CD14-positive monocyte (primary cell): ENCODE measurements at regions not wholly inside any gene's neighbourhood (a gene's known extent, or its start where the extent isn't known, plus 50 kb on each side); places are given as distances from the start of the nearest gene placed in this dataset.

Experiments used
- DNase-seq, 3 donors: peaks; one replicate each; pipeline ENCODE4 v3.0.0-alpha.2; 2011 to 2022
- H2AFZ ChIP-seq: 2 replicates; pipeline ENCODE4 v1.6.0; 2012; ENCODE audit warnings: mild to moderate bottlenecking, low read depth, low read length, inconsistent platforms; ENCODE audit not compliant: insufficient read depth, poor library complexity, severe bottlenecking
- H3K27ac ChIP-seq, 2 donors: 1 replicate in 1 of 2; 2 replicates in 1 of 2; pipeline ENCODE4 v1.5.1; 2012 to 2013; ENCODE audit warnings: low read length in 2 of 2, control low read depth in 1 of 2, inconsistent platforms in 1 of 2, low read depth in 1 of 2, mild to moderate bottlenecking in 1 of 2
- H3K27me3 ChIP-seq, 2 donors: one replicate each; pipeline versions ENCODE4 v1.6.0 to v1.6.1; 2011 to 2013; ENCODE audit warnings: low read length in 2 of 2; ENCODE audit not compliant: control insufficient read depth in 2 of 2, insufficient read depth in 2 of 2
- H3K36me3 ChIP-seq, 2 donors: replicated peaks in 1 of 2; 1 replicate in 1 of 2; 2 replicates in 1 of 2; pipeline versions ENCODE4 v1.5.1 to v1.6.1; 2012 to 2013; ENCODE audit warnings: low read length in 2 of 2, control low read depth in 1 of 2, inconsistent platforms in 1 of 2, mild to moderate bottlenecking in 1 of 2; ENCODE audit not compliant: insufficient read depth in 2 of 2, control insufficient read depth in 1 of 2
- H3K4me1 ChIP-seq, 2 donors: 1 replicate in 1 of 2; 2 replicates in 1 of 2; pipeline versions ENCODE4 v1.5.1 to v1.6.1; 2012 to 2013; ENCODE audit warnings: low read length in 2 of 2, control low read depth in 1 of 2, inconsistent platforms in 1 of 2, mild to moderate bottlenecking in 1 of 2, moderate library complexity in 1 of 2; ENCODE audit not compliant: insufficient read depth in 2 of 2, control insufficient read depth in 1 of 2
- H3K4me2 ChIP-seq: replicated peaks from 2 replicates; pipeline ENCODE3; 2012; ENCODE audit warnings: low read length, moderate library complexity, mild to moderate bottlenecking; ENCODE audit not compliant: poor library complexity, severe bottlenecking; ENCODE audit errors: extremely low read depth
- H3K4me3 ChIP-seq, 3 experiments: fragments of 200-600 bp in 1 of 3; sonication (generic) in 1 of 3; replicated peaks in 1 of 3; 1 replicate in 2 of 3; 2 replicates in 1 of 3; pipeline ENCODE4 v1.5.1; 2011 to 2013; ENCODE audit warnings: low read length in 3 of 3, mild to moderate bottlenecking in 3 of 3, control low read depth in 2 of 3, low read depth in 2 of 3, inconsistent platforms in 1 of 3, moderate library complexity in 1 of 3
- H3K79me2 ChIP-seq: 2 replicates; pipeline ENCODE4 v1.6.0; 2012; ENCODE audit warnings: mild to moderate bottlenecking, control low read depth, inconsistent platforms, low read length, moderate library complexity; ENCODE audit not compliant: insufficient read depth
- H3K9ac ChIP-seq: 2 replicates; pipeline ENCODE4 v1.6.0; 2017; ENCODE audit warnings: low read length, mild to moderate bottlenecking; ENCODE audit not compliant: insufficient read depth, poor library complexity, severe bottlenecking
- H3K9me3 ChIP-seq, 2 donors: replicated peaks in 1 of 2; 1 replicate in 1 of 2; 2 replicates in 1 of 2; pipeline versions ENCODE4 v1.5.1 to v1.6.1; 2012 to 2013; ENCODE audit warnings: low read length in 2 of 2, control low read depth in 1 of 2; ENCODE audit not compliant: control insufficient read depth in 1 of 2, insufficient read depth in 1 of 2
- H4K20me1 ChIP-seq: 2 replicates; pipeline ENCODE4 v1.6.0; 2012; ENCODE audit warnings: mild to moderate bottlenecking, low read length, control low read depth, moderate library complexity; ENCODE audit not compliant: insufficient read depth
- H3K27ac Mint-ChIP-seq, 7 donors: one replicate each; pipeline ENCODE4 v1.8.0; 2020; ENCODE audit warnings: mild to moderate bottlenecking in 7 of 7, mixed read lengths in 7 of 7, moderate library complexity in 6 of 7, inconsistent platforms in 2 of 7
- H3K27me3 Mint-ChIP-seq, 3 donors: one replicate each; pipeline ENCODE4 v1.8.0; 2021 to 2022; ENCODE audit warnings: low read depth in 3 of 3, mild to moderate bottlenecking in 3 of 3, mixed read lengths in 3 of 3, moderate library complexity in 3 of 3, inconsistent platforms in 1 of 3
- H3K36me3 Mint-ChIP-seq, 2 donors: one replicate each; pipeline ENCODE4 v1.8.0; 2020; ENCODE audit warnings: mixed read lengths in 2 of 2, inconsistent platforms in 1 of 2, mild to moderate bottlenecking in 1 of 2
- H3K4me1 Mint-ChIP-seq: one replicate; pipeline ENCODE4 v1.8.0; 2020; ENCODE audit warnings: mild to moderate bottlenecking, mixed read lengths
- H3K4me3 Mint-ChIP-seq, 2 donors: one replicate each; pipeline ENCODE4 v1.8.0; 2020; ENCODE audit warnings: mild to moderate bottlenecking in 2 of 2, mixed read lengths in 2 of 2, moderate library complexity in 1 of 2
- H3K9me3 Mint-ChIP-seq, 7 donors: one replicate each; pipeline ENCODE4 v1.8.0; 2020 to 2022; ENCODE audit warnings: mixed read lengths in 7 of 7, mild to moderate bottlenecking in 6 of 7, moderate library complexity in 6 of 7, inconsistent platforms in 2 of 7
- WGBS: methylation state at CpG from one replicate; pipeline ENCODE4 v1.1.5; 2013; ENCODE audit warnings: missing lambda C conversion rate; ENCODE audit not compliant: insufficient coverage; 5-methylcytosine and 5-hydroxymethylcytosine counted together
- intact Hi-C, 2 donors: fragments of 100-400 bp; cut with micrococcal nuclease; formaldehyde crosslinking; loops; one replicate each; pipeline versions ENCODE4 v1.15.0 to v1.15.1; 2023
- TF ChIP-seq, protein P1 (sequence below): fragments of 200-600 bp; IDR thresholded peaks from one replicate; pipeline ENCODE4 v1.8.0; 2022; ENCODE audit warnings: antibody characterized with exemption, mild to moderate bottlenecking

DNA sequence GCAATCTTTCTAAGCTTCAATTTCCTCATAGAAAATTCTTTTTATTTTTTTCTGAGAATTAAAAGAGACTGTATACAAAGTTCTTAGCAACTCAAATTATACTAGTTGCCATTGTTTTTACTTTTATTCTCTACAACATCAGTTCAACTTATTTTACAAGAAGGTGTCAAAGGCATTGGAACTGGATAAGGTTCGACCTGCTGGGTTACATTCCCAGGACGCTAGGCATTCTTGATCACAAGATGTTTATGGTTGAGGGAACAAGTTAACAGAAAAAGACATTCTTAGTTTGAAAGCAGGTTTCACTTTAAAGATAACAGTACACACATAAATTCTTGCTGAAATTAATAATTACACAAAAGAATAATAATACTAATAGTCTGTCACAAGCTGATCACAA is 163.5 kb upstream of the SNX2 start:
- WGBS: no CpG with 5 or more reads among the region's 2 CpGs
- Histone ChIP-seq H3K79me2 (no peaks in the 10 kb centered on the region), H3K27ac (no peak overlapping the region), H3K9me3 (no peaks in the 10 kb centered on the region), H3K27me3 (no peaks in the 10 kb centered on the region), H3K9ac (no peak overlapping the region), H3K36me3 (no peaks in the 10 kb centered on the region), H2AFZ (no peak overlapping the region), H4K20me1 (no peaks in the 10 kb centered on the region), H3K4me1 (no peaks in the 10 kb centered on the region), H3K4me3 (no peak overlapping the region), H3K4me2 (no peak overlapping the region)
- H3K9me3 Mint-ChIP-seq: peaks cover 0 to 5% (median 3%) of the 10 kb centered on the region in 7 donors
- intact Hi-C loops: no loop called here
- H3K27me3 Mint-ChIP-seq: peaks cover 0 to 1% (median 0%) of the 10 kb centered on the region in 3 donors
- no peaks in the 10 kb centered on the region for H3K36me3 Mint-ChIP-seq
- H3K4me3 Mint-ChIP-seq: no peak overlapping the region
- H3K4me1 Mint-ChIP-seq: no peaks in the 10 kb centered on the region
- DNase-seq: no peak
- TF ChIP-seq, protein P1, sequence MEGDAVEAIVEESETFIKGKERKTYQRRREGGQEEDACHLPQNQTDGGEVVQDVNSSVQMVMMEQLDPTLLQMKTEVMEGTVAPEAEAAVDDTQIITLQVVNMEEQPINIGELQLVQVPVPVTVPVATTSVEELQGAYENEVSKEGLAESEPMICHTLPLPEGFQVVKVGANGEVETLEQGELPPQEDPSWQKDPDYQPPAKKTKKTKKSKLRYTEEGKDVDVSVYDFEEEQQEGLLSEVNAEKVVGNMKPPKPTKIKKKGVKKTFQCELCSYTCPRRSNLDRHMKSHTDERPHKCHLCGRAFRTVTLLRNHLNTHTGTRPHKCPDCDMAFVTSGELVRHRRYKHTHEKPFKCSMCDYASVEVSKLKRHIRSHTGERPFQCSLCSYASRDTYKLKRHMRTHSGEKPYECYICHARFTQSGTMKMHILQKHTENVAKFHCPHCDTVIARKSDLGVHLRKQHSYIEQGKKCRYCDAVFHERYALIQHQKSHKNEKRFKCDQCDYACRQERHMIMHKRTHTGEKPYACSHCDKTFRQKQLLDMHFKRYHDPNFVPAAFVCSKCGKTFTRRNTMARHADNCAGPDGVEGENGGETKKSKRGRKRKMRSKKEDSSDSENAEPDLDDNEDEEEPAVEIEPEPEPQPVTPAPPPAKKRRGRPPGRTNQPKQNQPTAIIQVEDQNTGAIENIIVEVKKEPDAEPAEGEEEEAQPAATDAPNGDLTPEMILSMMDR: no peak
- H3K27ac Mint-ChIP-seq: no peak overlapping the region

DNA sequence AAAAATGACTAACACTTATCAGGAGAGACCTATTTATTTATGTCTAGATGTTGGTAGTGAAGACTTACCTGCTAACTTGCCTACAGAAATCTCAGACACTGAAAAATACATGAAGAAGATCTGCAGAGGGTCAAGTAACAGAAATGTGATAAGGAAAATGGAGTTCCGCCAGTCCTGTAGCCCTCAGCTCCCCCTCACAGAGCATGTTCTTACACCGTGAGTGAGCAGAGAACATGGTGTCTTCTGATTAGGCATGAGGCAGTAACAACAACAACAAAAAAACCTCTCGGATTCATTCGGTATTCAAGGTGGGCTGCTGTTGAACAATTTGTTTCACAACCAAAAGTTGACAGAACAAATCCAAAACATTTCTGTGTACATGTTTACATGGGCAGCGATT is 162.0 kb upstream of the SNX2 start:
- Histone ChIP-seq H3K36me3 (no peaks in the 10 kb centered on the region), H3K27ac (no peak overlapping the region), H3K4me3 (no peak overlapping the region), H2AFZ (no peak overlapping the region), H3K4me2 (no peak overlapping the region), H3K27me3 (no peaks in the 10 kb centered on the region), H3K79me2 (no peaks in the 10 kb centered on the region), H4K20me1 (no peaks in the 10 kb centered on the region), H3K9ac (no peak overlapping the region), H3K4me1 (no peaks in the 10 kb centered on the region), H3K9me3 (no peaks in the 10 kb centered on the region)
- DNase-seq: no peak
- intact Hi-C loops: no loop called here
- Mint-ChIP-seq H3K27ac (no peak overlapping the region), H3K4me1 (no peaks in the 10 kb centered on the region), H3K4me3 (no peak overlapping the region), H3K36me3 (no peaks in the 10 kb centered on the region), H3K9me3 (peaks cover 1 to 7% (median 5%) of the 10 kb centered on the region in 7 donors), H3K27me3 (peaks cover 0 to 1% (median 0%) of the 10 kb centered on the region in 3 donors)
- 100% methylated on average over 1 of the region's 5 CpGs for WGBS
- TF ChIP-seq, protein P1: no peak
